GM21619 (cell line): ENCODE measurements at regions not wholly inside any gene's neighbourhood (a gene's known extent, or its start where the extent isn't known, plus 50 kb on each side); places are given as distances from the start of the nearest gene placed in this dataset.

Experiments used
- ATAC-seq: cut with Tn5 transposase; IDR thresholded peaks from one replicate; pipeline ENCODE4 v1.9.1; 2021; ENCODE audit not compliant: unreplicated experiment

GRCh38 chr5:8871446-8871845, 674.4 kb downstream of the SEMA5A start:
- no peak for ATAC-seq

- no peak for ATAC-seq
Observed at GRCh38 chr5:8875722-8876121, 670.2 kb downstream of the SEMA5A start.

- ATAC-seq = no peak
Observed at GRCh38 chr5:8879248-8879647, 666.6 kb downstream of the SEMA5A start.

- ATAC-seq = no peak
Observed at GRCh38 chr5:8884029-8884428, 661.8 kb downstream of the SEMA5A start.

- ATAC-seq = no peak
Observed at GRCh38 chr5:8892926-8893325, 652.9 kb downstream of the SEMA5A start.

- no peak for ATAC-seq
Observed at GRCh38 chr5:8894031-8894430, 651.8 kb downstream of the SEMA5A start.

GRCh38 chr5:8895062-8895461, 650.8 kb downstream of the SEMA5A start:
- ATAC-seq = no peak

- ATAC-seq = no peak
Observed at GRCh38 chr5:8895599-8895998, 650.3 kb downstream of the SEMA5A start.

GRCh38 chr5:8897316-8897715, 648.6 kb downstream of the SEMA5A start:
- no peak for ATAC-seq

GRCh38 chr5:8905021-8905420, 640.9 kb downstream of the SEMA5A start:
- ATAC-seq = no peak

- ATAC-seq = no peak
Observed at GRCh38 chr5:8906303-8906967, 639.4 kb downstream of the SEMA5A start.

GRCh38 chr5:8907168-8907868, 638.6 kb downstream of the SEMA5A start:
- ATAC-seq = no peak

GRCh38 chr5:8908055-8908683, 637.7 kb downstream of the SEMA5A start:
- peak; percentile 56 for ATAC-seq

- ATAC-seq = no peak
Observed at GRCh38 chr5:8912106-8912505, 633.8 kb downstream of the SEMA5A start.

- no peak for ATAC-seq
Observed at GRCh38 chr5:8913522-8913921, 632.4 kb downstream of the SEMA5A start.

GRCh38 chr5:8919096-8919495, 626.8 kb downstream of the SEMA5A start:
- no peak for ATAC-seq

- ATAC-seq = no peak
Observed at GRCh38 chr5:8923526-8923925, 622.3 kb downstream of the SEMA5A start.

- ATAC-seq = no peak
Observed at GRCh38 chr5:8924054-8924793, 621.7 kb downstream of the SEMA5A start.

- ATAC-seq = no peak
Observed at GRCh38 chr5:8930021-8930420, 615.9 kb downstream of the SEMA5A start.

- no peak for ATAC-seq
Observed at GRCh38 chr5:8934455-8934854, 611.4 kb downstream of the SEMA5A start.

GRCh38 chr5:8940934-8941333, 604.9 kb downstream of the SEMA5A start:
- no peak for ATAC-seq

GRCh38 chr5:8943301-8943700, 602.6 kb downstream of the SEMA5A start:
- no peak for ATAC-seq
